Memory B cell (primary cell): ENCODE measurements at regions not wholly inside any gene's neighbourhood (a gene's known extent, or its start where the extent isn't known, plus 50 kb on each side); places are given as distances from the start of the nearest gene placed in this dataset.

Experiments
- ATAC-seq: fragments of 150-1000 bp; cut with Tn5 transposase; 2 replicates; pipeline ENCODE4 v1.10.0; 2021; ENCODE audit warnings: low read depth, mild to moderate bottlenecking, moderate library complexity
- DNase-seq, 2 donors: peaks; one replicate each; pipeline ENCODE4 v3.0.0; 2022; ENCODE audit warnings: low spot score in 2 of 2
- H3K27ac Mint-ChIP-seq: one replicate; pipeline ENCODE4 v1.8.0; 2022; ENCODE audit warnings: mild to moderate bottlenecking, moderate library complexity, mixed read lengths
- H3K27me3 Mint-ChIP-seq: one replicate; pipeline ENCODE4 v1.8.0; 2022; ENCODE audit warnings: mixed read lengths
- H3K36me3 Mint-ChIP-seq: one replicate; pipeline ENCODE4 v1.8.0; 2022; ENCODE audit warnings: mild to moderate bottlenecking, mixed read lengths
- H3K4me1 Mint-ChIP-seq: one replicate; pipeline ENCODE4 v1.8.0; 2022; ENCODE audit warnings: mixed read lengths
- H3K4me3 Mint-ChIP-seq: one replicate; pipeline ENCODE4 v1.8.0; 2022; ENCODE audit warnings: mild to moderate bottlenecking, moderate library complexity, mixed read lengths
- H3K9me3 Mint-ChIP-seq: one replicate; pipeline ENCODE4 v1.8.0; 2022; ENCODE audit warnings: mixed read lengths

DNA sequence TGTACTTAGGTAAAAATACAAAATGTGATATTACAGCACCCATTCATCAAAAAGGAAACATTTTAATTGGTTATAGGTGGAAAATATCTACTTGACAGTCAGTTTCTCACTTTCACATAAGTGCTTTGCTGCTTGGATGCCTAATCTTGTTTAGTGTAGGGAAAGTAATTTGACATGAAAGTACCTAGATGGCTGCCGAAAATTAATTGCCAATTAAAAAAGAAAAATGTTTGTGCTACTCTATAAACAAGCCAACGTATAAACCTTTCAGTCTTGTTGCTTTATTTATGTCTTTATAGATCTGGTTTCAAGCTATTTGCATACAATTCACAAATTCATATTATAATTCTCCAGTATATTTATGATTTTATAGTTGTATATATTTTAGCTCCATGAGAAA, 729.9 kb downstream of the DACH1 start:
- Mint-ChIP-seq H3K9me3 (peaks cover 5% of the 10 kb centered on the region), H3K27me3 (no peaks in the 10 kb centered on the region), H3K36me3 (no peaks in the 10 kb centered on the region), H3K27ac (no peak overlapping the region), H3K4me3 (no peak overlapping the region), H3K4me1 (no peaks in the 10 kb centered on the region)
- DNase-seq (no peak), ATAC-seq (no peak)

DNA sequence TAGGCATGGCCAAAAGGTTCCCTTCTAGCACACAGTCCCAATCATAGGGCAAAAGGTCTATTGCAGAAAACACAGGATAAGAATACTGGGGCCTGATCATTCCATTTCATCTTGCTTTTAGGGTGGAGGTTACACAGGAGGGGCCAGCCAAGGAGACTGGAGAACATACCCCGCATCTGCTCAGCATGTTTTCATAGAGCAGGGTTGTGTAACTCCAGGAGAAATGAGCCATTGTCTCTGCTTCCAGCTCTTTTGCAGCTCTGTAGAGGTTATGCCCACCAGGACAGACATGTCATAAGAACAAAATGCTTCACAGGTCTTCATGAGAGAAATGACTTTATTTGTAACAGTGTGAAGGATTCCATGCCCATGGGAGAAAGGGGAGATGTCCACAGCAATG, 742.8 kb downstream of the DACH1 start:
- ATAC-seq (no peak), DNase-seq (no peak)
- Mint-ChIP-seq H3K4me3 (no peak overlapping the region), H3K4me1 (no peaks in the 10 kb centered on the region), H3K27ac (no peak overlapping the region), H3K9me3 (peaks cover 9% of the 10 kb centered on the region), H3K27me3 (no peaks in the 10 kb centered on the region), H3K36me3 (no peaks in the 10 kb centered on the region)

DNA sequence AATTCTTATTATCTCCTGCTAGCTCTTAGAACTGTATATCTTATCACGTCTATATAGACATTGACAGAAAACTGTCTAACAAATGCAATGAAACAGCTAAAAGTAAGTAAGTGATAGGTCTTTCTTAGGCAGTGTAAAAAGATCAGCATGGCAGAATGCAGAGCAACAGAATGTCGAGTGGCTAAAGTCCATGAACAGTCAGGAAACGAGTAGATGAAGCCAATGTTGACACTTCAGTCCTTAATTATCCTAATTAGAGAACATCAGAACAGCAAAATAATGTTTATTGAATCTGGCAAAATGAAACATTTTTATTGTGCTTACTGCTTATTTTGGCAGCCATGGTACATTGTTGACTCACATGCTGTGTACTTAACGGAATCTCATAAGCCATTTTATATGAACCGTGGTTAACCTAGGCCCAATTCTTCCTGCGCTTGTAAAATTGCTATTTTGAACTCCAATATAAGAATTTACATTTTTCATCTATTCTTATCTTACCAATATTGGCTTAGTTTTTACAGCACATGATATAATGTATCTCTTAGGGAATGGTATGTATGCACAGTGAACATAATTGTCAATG, 748.1 kb downstream of the DACH1 start:
- H3K4me3 Mint-ChIP-seq: no peak overlapping the region
- ATAC-seq: no peak
- no peak overlapping the region for H3K27ac Mint-ChIP-seq
- no peaks in the 10 kb centered on the region for H3K4me1 Mint-ChIP-seq
- H3K36me3 Mint-ChIP-seq: no peaks in the 10 kb centered on the region
- H3K27me3 Mint-ChIP-seq: no peaks in the 10 kb centered on the region
- DNase-seq: no peak
- peaks cover 3% of the 10 kb centered on the region for H3K9me3 Mint-ChIP-seq

DNA sequence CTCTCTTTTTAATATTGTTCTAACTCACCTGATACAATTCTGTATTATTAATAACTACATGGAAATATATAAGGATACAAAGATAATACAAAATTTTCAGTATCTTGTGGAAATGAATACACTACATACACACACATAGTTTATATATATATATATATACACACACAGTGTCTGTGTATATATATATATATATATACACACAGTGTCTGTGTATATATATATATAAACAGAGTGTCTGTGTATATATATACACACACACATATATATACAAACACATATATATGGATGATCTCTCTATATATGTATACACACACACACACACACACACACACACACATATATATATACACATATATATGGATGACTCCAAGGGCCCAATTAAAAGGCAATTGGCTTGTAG, 749.1 kb downstream of the DACH1 start:
- Mint-ChIP-seq H3K27me3 (no peaks in the 10 kb centered on the region), H3K36me3 (no peaks in the 10 kb centered on the region), H3K27ac (no peak overlapping the region), H3K4me1 (no peaks in the 10 kb centered on the region), H3K9me3 (peaks cover 3% of the 10 kb centered on the region), H3K4me3 (no peak overlapping the region)
- DNase-seq (no peak), ATAC-seq (no peak)

DNA sequence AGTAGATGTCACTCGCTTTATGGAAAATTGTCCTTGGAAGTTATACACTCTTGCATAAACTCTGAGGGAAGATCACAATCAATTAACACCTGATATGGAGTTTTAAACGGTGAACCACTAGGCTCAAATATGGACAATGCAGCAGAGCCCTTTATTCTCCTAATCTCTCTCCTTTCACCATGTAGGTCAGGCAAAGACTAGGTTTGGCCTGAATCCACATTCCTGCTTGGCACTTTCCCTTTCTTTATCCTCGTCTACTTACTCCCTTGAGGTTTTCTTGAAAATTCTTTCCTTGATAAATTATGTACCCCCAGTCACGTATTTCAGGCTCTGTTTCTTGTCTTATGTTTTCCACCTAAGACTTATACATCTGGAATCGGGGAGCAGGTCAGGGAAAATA, 751.7 kb downstream of the DACH1 start:
- Mint-ChIP-seq H3K27ac (no peak overlapping the region), H3K36me3 (no peaks in the 10 kb centered on the region), H3K4me1 (no peaks in the 10 kb centered on the region), H3K27me3 (no peaks in the 10 kb centered on the region), H3K9me3 (peaks cover 4% of the 10 kb centered on the region), H3K4me3 (no peak overlapping the region)
- no peak for ATAC-seq
- no peak for DNase-seq

DNA sequence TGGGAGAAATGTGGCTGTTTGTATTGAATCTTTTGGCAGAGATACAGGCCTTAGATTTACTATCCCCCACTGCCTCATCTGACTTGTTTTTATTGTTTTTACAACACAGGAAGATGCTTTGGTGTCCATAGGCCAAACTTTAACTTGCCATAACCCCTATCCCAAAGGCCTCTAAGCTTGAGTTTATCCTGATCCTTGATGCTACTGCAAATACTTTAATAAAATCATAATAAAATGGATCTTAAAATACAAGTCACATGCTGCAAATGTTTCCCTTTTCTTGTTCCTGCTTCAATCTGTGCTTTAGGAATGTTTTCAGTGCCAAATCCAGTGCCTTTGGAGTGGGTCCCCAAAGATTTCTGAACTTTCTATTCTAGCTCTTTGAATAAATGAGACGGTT, 770.6 kb downstream of the DACH1 start:
- Mint-ChIP-seq H3K4me1 (no peaks in the 10 kb centered on the region), H3K36me3 (no peaks in the 10 kb centered on the region), H3K9me3 (peaks cover 1% of the 10 kb centered on the region), H3K27ac (no peak overlapping the region), H3K4me3 (no peak overlapping the region), H3K27me3 (no peaks in the 10 kb centered on the region)
- DNase-seq: no peak
- ATAC-seq: no peak

DNA sequence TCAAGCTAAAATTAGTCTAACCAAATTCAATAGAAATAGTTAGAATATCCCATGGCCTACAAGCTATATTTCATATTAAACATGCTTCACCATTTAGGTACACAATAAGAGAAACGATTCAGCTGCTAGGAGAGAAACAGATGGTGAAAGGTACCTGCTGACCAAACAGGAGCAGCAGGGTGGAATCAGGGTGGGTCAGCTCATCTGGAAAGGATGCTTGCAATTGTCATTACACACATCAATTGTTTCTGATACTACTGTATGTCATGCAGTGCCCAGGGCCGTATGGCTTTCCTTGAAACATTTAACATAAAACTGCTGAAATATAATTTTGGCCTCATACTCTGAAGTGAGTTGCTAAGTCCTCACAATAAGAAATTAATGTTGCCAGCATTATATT, 776.0 kb downstream of the DACH1 start:
- peaks cover 9% of the 10 kb centered on the region for H3K9me3 Mint-ChIP-seq
- DNase-seq: no peak
- no peak overlapping the region for H3K4me3 Mint-ChIP-seq
- no peak for ATAC-seq
- H3K27me3 Mint-ChIP-seq: no peaks in the 10 kb centered on the region
- no peaks in the 10 kb centered on the region for H3K4me1 Mint-ChIP-seq
- no peak overlapping the region for H3K27ac Mint-ChIP-seq
- H3K36me3 Mint-ChIP-seq: no peaks in the 10 kb centered on the region

DNA sequence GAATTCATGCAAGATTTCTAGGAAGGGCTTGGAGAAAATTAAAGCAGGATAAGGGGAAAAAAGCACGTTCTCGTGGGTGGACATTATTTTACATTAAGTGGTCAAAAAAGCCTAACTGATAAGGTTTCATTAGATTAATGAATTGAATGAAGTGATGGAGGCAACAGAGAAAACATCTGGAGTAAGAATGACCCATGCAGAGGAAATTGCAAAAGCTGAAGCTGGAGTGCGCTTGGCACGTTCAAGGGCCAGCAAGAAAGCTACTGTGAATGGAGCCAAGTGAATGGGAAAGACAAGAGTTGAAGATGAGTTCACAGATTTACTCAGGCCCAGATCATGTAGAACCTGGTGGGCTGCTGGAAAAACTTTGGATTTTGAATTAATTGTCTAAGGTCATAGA, 777.9 kb downstream of the DACH1 start:
- H3K9me3 Mint-ChIP-seq: peaks cover 7% of the 10 kb centered on the region
- no peaks in the 10 kb centered on the region for H3K27me3 Mint-ChIP-seq
- DNase-seq (no peak), ATAC-seq (no peak)
- H3K27ac Mint-ChIP-seq: no peak overlapping the region
- H3K4me3 Mint-ChIP-seq: no peak overlapping the region
- no peaks in the 10 kb centered on the region for H3K4me1 Mint-ChIP-seq
- H3K36me3 Mint-ChIP-seq: no peaks in the 10 kb centered on the region

DNA sequence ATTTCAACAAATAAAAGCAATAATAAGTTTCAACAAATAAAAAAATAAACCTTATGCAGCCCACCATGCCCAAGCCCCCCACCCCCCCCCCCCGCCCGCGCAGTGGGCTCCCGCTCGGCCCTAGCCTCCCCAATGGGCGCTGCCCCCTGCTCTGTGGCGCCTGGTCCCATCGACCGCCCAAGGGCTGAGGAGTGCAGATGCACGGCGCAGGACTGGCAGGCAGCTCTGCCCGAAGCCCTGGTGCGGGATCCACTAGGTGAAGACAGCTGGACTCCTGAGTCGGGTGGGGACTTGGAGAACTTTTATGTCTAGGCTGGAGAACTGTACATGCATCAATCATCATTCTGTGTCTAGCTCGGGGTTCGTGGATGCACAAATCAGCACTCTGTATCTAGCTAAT, 779.6 kb downstream of the DACH1 start:
- Mint-ChIP-seq H3K36me3 (no peaks in the 10 kb centered on the region), H3K4me3 (no peak overlapping the region), H3K4me1 (no peaks in the 10 kb centered on the region), H3K27me3 (no peaks in the 10 kb centered on the region), H3K27ac (no peak overlapping the region), H3K9me3 (peaks cover 7% of the 10 kb centered on the region)
- no peak for DNase-seq
- ATAC-seq: no peak

DNA sequence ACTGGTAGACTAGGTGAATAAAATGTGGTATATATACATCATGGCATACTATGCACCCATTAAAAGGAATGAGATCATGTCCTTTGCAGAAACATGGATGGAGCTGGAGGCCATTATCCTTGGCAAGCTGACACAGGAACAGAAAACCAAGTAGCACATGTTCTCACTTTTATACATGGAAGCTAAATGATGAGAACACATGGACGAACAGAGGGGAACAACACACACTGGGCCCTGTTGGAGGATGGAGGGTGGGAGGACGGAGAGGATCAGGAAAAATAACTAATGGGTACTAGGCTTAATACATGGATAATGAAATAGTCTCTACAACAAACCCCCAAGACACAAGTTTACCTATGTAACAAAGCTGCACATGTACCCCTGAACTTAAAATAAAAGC, 780.0 kb downstream of the DACH1 start:
- ATAC-seq (no peak), DNase-seq (no peak)

DNA sequence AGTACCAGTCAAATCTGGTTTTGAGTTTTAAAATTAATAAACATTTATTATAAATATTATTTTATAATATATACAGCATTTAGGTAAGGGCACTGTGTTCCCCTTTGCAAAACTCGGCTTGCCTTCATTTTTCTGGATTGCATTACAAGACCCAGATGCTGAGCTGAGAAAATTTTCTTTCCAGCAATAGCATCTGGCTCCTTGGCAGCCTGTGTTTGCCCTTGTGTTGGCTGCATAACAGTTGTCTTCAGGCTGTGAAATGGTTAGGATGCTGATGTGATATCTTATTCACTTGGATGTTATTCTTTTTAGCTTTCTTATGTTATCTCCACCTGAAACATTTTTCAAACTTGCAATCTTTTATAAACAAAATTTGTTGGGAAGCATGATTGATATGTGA, 784.4 kb downstream of the DACH1 start:
- Mint-ChIP-seq H3K9me3 (peaks cover 4% of the 10 kb centered on the region), H3K4me3 (no peak overlapping the region), H3K27ac (no peak overlapping the region), H3K4me1 (no peaks in the 10 kb centered on the region), H3K27me3 (no peaks in the 10 kb centered on the region), H3K36me3 (no peaks in the 10 kb centered on the region)
- no peak for DNase-seq
- ATAC-seq: no peak

More for the DNA sequence above, 780.0 kb downstream of the DACH1 start:
- Mint-ChIP-seq H3K36me3 (no peaks in the 10 kb centered on the region), H3K27ac (no peak overlapping the region), H3K4me1 (no peaks in the 10 kb centered on the region), H3K9me3 (peaks cover 7% of the 10 kb centered on the region), H3K27me3 (no peaks in the 10 kb centered on the region), H3K4me3 (no peak overlapping the region)

DNA sequence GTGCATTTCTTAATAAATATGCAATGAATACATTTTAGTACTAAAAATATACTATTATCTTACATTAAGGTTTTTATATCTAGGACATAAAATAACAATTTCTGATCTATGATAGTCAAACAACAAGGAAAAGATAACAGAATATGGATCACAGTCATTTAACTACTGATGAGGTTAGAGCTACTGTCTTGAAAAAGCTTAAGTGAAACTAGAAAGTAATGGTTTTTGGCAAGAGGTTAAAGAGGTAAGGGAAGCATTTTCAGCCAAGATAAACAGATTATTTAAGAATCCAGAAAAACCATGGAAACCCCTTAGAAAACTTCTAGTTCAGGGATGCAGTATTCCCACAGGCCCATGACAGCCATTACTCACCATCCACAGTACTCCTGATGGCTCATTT, 787.4 kb downstream of the DACH1 start:
- no peak for DNase-seq
- H3K27ac Mint-ChIP-seq: no peak overlapping the region

DNA sequence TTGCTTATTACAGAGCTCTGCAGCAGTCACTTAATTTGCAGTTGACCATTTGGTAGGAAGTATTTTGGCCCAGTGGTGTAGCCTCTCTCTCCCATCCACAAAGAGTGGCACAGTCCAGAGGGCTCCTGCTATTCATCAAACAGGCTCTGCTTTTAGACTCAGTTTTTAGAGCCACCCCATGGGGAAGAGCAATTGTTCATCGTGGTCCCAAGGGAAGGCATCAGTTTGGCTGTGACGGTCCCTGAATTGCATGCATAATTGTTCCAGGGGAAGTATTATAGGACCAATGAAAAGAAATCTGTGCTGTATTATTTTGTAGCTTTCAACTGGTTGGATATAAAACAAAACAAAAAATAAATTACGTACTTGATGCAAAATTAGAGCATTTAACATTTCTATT, 799.0 kb downstream of the DACH1 start:
- Mint-ChIP-seq H3K36me3 (no peaks in the 10 kb centered on the region), H3K27ac (no peak overlapping the region), H3K9me3 (peaks cover 4% of the 10 kb centered on the region), H3K4me3 (no peak overlapping the region), H3K4me1 (no peaks in the 10 kb centered on the region), H3K27me3 (no peaks in the 10 kb centered on the region)
- no peak for ATAC-seq
- DNase-seq: no peak

More for the DNA sequence above, 787.4 kb downstream of the DACH1 start:
- Mint-ChIP-seq H3K36me3 (no peaks in the 10 kb centered on the region), H3K9me3 (no peaks in the 10 kb centered on the region), H3K27me3 (no peaks in the 10 kb centered on the region), H3K4me1 (no peaks in the 10 kb centered on the region), H3K4me3 (no peak overlapping the region)
- ATAC-seq: no peak

DNA sequence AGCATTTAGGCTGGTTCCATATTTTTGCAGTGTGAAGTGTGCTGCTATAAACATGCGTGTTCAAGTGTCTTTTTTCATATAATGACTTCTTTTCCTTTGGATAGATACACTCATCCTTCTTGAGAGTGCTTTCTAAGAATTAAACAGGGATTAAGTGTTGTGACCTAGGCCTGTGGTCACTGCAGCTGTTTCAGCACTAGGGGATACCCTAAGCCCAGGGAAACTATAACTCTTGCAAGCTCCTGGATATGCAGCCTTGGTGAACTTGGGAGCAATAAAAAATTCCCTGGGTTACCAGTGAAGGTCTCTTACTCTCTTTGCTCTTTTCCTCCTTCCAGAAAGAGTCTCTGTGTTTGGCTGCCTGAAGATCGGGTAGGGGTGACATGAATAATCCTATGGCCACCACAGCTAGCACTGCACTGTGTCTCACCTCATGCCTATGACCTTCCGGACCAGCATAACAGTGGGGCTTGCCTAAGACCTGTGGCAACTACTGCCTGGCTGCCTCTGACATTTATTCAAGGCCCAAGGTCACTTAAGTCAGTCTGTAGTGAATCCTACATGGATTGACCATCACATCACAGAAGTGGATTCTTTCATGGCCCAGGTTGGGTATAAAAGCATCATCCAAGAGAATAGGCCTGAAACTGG, 799.7 kb downstream of the DACH1 start:
- ATAC-seq (no peak), DNase-seq (no peak)
- no peaks in the 10 kb centered on the region for H3K36me3 Mint-ChIP-seq
- H3K4me1 Mint-ChIP-seq: no peaks in the 10 kb centered on the region
- H3K9me3 Mint-ChIP-seq: peaks cover 4% of the 10 kb centered on the region
- no peaks in the 10 kb centered on the region for H3K27me3 Mint-ChIP-seq
- no peak overlapping the region for H3K4me3 Mint-ChIP-seq
- H3K27ac Mint-ChIP-seq: no peak overlapping the region

DNA sequence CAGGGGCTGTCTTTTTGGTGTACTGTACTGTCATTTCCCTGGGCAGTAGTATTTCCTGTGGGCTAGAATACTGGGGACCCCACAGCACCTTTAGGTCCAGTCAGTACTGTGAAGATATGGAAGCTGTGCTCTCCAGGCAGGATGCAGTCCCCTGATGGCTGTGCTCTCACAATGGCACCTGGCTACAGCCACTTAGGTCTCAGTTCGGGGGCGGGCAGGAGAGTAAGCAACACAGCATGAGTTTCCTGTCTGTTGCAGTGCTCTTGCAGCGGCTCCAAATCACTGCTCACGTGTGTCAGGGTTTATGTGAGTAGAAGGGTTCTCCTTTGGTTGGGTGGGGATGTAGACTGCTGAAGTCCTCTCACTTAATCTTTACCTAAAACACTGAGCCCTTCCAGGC, 810.4 kb downstream of the DACH1 start:
- H3K4me3 Mint-ChIP-seq: no peak overlapping the region
- no peaks in the 10 kb centered on the region for H3K27me3 Mint-ChIP-seq
- H3K27ac Mint-ChIP-seq: no peak overlapping the region
- H3K4me1 Mint-ChIP-seq: no peaks in the 10 kb centered on the region
- DNase-seq (no peak), ATAC-seq (no peak)
- no peaks in the 10 kb centered on the region for H3K36me3 Mint-ChIP-seq
- H3K9me3 Mint-ChIP-seq: peaks cover 7% of the 10 kb centered on the region
